ENCODE measurements at regions not wholly inside any gene's neighbourhood (a gene's known extent, or its start where the extent isn't known, plus 50 kb on each side); places are given as distances from the start of the nearest gene placed in this dataset.

DNA sequence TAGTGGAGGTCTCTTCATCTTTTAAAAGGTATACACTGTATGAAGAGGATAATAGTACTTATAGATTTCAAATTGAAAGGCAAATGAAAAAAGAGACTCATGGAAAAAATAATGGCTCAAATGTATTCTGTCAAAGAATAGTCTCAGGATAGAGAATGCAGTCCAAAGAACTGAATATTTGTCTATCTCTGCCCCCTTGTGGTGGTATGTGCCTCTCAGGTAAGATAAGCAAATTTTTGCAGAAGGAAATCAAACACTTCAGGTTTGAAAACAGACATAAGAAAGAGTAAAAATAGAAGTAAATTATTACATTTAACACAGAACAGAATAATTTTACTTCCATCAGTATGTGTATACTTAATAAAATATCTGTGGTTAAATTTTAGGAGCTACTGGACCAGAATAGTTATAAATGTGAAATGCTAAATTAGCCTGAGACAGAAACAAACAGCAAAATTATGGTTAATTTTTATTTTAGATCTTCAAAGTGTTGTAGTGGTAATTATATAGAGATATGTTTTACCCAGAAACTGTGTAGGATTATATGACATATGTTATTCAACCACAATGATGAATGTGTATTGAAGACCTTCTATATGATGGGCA lies 164.4 kb upstream of the PALMD start:
- TF ChIP-seq, protein P1, sequence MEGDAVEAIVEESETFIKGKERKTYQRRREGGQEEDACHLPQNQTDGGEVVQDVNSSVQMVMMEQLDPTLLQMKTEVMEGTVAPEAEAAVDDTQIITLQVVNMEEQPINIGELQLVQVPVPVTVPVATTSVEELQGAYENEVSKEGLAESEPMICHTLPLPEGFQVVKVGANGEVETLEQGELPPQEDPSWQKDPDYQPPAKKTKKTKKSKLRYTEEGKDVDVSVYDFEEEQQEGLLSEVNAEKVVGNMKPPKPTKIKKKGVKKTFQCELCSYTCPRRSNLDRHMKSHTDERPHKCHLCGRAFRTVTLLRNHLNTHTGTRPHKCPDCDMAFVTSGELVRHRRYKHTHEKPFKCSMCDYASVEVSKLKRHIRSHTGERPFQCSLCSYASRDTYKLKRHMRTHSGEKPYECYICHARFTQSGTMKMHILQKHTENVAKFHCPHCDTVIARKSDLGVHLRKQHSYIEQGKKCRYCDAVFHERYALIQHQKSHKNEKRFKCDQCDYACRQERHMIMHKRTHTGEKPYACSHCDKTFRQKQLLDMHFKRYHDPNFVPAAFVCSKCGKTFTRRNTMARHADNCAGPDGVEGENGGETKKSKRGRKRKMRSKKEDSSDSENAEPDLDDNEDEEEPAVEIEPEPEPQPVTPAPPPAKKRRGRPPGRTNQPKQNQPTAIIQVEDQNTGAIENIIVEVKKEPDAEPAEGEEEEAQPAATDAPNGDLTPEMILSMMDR (IDR thresholded peaks at IDR 0.05; ENCODE audit: low read depth, low read length), result peak; percentile 63
- no peak for TF ChIP-seq MYC (IDR thresholded peaks at IDR 0.05; ENCODE audit: low read depth, low read length)
- no peak overlapping the region for H3K4me3 ChIP-seq (ENCODE audit: low read depth, low read length)
- DNase-seq (ENCODE audit: low read depth), result peak; percentile 54

DNA sequence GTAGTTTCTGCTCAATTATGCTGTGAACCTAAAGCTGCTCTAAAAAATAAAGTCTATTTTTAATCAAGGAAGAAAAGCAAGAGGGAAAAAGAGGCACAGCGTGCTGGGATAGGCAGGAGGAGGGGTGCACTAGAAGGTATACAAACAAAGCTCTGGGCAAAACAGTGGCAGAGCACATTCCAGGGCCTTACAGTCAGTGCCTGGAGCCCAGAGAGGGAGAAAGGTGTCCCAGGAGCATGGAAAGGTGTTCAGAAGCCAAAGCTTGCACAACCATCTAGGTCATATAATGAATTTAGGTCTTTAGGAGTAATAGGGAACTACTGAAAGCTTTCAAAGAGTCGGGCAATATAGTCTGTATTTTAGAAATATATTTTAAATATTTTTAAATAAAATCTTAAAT lies 163.6 kb upstream of the PALMD start:
- TF ChIP-seq, protein P1 (IDR thresholded peaks at IDR 0.05; ENCODE audit: low read depth, low read length), result no peak
- TF ChIP-seq, protein P2, sequence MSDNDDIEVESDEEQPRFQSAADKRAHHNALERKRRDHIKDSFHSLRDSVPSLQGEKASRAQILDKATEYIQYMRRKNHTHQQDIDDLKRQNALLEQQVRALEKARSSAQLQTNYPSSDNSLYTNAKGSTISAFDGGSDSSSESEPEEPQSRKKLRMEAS (IDR thresholded peaks at IDR 0.05; ENCODE audit: low read depth, low read length), result no peak
- TF ChIP-seq MYC (IDR thresholded peaks at IDR 0.05; ENCODE audit: low read depth, low read length) (no peak), POLR2A (IDR thresholded peaks at IDR 0.05; ENCODE audit: extremely low read depth, insufficient read length) (no peak)
- H3K4me3 ChIP-seq (ENCODE audit: low read depth, low read length), result no peak overlapping the region
- no peak for DNase-seq (ENCODE audit: low read depth)

DNA sequence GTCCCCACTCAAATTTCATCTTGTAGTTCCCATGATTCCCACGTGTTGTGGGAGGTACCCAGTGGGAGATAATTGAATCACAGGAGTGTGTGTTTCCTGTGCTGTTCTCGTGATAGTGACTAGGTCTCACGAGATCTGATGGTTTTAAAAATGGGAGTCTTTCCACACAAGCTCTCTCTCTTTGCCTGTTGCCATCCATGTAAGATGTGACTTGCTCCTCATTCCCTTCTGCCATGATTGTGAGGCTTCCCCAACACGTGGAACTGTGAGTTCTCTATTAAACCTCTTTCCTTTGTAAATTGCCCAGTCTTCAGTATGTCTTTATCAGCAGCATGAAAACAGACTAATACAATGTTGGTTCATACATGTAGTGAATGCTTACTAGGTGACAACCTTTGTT lies 163.2 kb upstream of the PALMD start:
- TF ChIP-seq, protein P1 (IDR thresholded peaks at IDR 0.05; ENCODE audit: low read depth, low read length), result no peak
- TF ChIP-seq, protein P2 (IDR thresholded peaks at IDR 0.05; ENCODE audit: low read depth, low read length), result no peak
- TF ChIP-seq MYC (IDR thresholded peaks at IDR 0.05; ENCODE audit: low read depth, low read length) (no peak), POLR2A (IDR thresholded peaks at IDR 0.05; ENCODE audit: extremely low read depth, insufficient read length) (no peak)
- H3K4me3 ChIP-seq (ENCODE audit: low read depth, low read length), result no peak overlapping the region
- no peak for DNase-seq (ENCODE audit: low read depth)

DNA sequence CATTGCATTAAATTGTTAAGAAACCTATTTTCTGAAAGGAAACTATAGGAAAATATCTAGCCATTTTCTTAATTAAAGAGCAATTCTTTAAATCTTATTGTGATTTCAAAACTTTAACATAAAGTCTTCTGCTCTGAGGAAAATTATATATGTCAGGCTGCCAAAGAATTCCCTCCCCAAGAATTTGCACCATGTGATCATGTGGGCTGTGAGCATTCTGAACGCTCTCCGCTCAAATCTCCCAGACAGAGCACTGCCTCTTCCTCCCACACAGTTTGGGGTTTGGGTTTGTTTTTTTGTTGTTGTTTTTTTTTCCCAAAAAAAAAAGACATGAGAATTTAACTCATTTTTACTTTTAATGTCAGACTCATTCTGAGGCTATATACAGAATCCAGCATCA lies 155.9 kb upstream of the PALMD start:
- no peak for TF ChIP-seq MYC (IDR thresholded peaks at IDR 0.05; ENCODE audit: low read depth, low read length)
- TF ChIP-seq, protein P1 (IDR thresholded peaks at IDR 0.05; ENCODE audit: low read depth, low read length), result no peak
- TF ChIP-seq, protein P2 (IDR thresholded peaks at IDR 0.05; ENCODE audit: low read depth, low read length), result no peak
- no peak for TF ChIP-seq POLR2A (IDR thresholded peaks at IDR 0.05; ENCODE audit: extremely low read depth, insufficient read length)
- no peak overlapping the region for H3K4me3 ChIP-seq (ENCODE audit: low read depth, low read length)
- DNase-seq (ENCODE audit: low read depth), result no peak

DNA sequence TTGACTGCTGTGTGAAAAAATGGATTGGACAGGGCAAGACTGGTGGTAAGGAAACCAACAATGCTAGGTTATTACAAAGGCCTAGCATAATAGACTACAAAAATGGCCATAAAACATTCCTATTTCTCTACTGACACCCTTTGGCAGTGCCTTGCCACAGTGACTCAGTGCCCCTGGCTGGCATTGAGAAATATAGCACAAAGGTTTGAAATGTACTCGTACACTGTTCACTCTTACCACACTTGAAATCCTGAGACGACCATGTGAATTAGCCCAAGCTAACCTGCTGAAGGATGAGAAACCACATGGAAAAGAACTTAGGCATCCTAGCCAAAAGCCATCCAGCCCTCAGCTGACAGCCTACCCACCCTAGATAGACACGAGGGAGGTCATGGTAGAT lies 149.8 kb upstream of the PALMD start:
- TF ChIP-seq, protein P2 (IDR thresholded peaks at IDR 0.05; ENCODE audit: low read depth, low read length), result no peak
- TF ChIP-seq MYC (IDR thresholded peaks at IDR 0.05; ENCODE audit: low read depth, low read length) (no peak), POLR2A (IDR thresholded peaks at IDR 0.05; ENCODE audit: extremely low read depth, insufficient read length) (no peak)
- TF ChIP-seq, protein P1 (IDR thresholded peaks at IDR 0.05; ENCODE audit: low read depth, low read length), result no peak
- H3K4me3 ChIP-seq (ENCODE audit: low read depth, low read length), result no peak overlapping the region
- DNase-seq (ENCODE audit: low read depth), result no peak

DNA sequence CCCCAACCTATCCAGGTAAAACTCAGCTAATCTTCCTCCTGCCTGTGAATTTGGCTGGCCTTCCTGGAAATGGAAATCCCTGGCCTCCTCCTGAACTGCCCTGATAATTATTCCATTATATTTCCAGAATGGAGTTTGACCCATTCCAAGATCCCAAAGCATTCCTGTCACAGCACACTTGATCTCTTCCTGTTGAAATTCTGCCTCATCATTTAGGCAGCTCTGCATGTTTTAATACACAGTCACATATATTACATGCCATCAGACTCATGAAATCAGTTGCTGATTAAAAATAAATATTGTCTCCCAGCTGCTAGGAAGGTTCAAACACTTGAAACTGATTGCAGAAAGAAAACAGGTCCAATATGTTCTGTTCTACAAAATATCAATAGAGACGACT lies 148.2 kb upstream of the PALMD start:
- DNase-seq (ENCODE audit: low read depth), result no peak
- no peak overlapping the region for H3K4me3 ChIP-seq (ENCODE audit: low read depth, low read length)
- TF ChIP-seq POLR2A (IDR thresholded peaks at IDR 0.05; ENCODE audit: extremely low read depth, insufficient read length), result no peak
- no peak for TF ChIP-seq MYC (IDR thresholded peaks at IDR 0.05; ENCODE audit: low read depth, low read length)
- TF ChIP-seq, protein P2 (IDR thresholded peaks at IDR 0.05; ENCODE audit: low read depth, low read length), result no peak
- TF ChIP-seq, protein P1 (IDR thresholded peaks at IDR 0.05; ENCODE audit: low read depth, low read length), result no peak
